ENCODE measurements at regions not wholly inside any gene's neighbourhood (a gene's known extent, or its start where the extent isn't known, plus 50 kb on each side); places are given as distances from the start of the nearest gene placed in this dataset.

DNA sequence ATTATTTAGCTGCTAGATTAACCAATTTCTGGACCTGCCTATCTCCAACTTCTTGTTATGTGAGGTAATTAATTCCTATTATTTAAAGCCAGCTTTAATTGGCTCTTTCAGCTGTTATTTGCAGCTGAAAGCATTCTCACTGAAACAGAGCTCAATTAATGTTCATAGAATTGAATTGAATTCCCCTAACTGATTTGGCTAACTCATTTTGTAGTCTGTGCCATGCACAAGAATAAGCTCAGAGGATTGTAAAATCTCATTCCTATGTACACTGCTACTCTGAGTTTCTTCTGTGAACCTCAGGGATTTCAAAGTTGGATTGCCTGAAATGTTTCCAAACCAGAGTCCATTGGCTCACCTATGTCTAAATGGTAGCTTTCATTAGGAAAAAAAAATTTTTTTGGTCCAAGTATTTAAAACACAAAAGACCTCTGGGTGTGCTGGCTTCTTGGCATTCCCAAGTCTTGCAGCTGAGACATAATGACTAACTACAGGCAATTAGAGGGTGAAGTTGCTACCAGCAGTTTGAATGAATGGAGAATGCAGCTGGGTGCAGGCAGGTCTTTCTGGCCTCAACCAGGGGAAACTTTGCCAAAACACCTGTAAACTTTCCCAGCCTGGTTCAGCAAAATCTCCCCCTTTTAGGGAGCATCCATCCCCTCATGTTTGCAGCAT lies 134.3 kb downstream of the EDEM1 start:
- TF ChIP-seq, protein P1, sequence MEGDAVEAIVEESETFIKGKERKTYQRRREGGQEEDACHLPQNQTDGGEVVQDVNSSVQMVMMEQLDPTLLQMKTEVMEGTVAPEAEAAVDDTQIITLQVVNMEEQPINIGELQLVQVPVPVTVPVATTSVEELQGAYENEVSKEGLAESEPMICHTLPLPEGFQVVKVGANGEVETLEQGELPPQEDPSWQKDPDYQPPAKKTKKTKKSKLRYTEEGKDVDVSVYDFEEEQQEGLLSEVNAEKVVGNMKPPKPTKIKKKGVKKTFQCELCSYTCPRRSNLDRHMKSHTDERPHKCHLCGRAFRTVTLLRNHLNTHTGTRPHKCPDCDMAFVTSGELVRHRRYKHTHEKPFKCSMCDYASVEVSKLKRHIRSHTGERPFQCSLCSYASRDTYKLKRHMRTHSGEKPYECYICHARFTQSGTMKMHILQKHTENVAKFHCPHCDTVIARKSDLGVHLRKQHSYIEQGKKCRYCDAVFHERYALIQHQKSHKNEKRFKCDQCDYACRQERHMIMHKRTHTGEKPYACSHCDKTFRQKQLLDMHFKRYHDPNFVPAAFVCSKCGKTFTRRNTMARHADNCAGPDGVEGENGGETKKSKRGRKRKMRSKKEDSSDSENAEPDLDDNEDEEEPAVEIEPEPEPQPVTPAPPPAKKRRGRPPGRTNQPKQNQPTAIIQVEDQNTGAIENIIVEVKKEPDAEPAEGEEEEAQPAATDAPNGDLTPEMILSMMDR (IDR thresholded peaks at IDR 0.05): no peak
- TF ChIP-seq POLR2AphosphoS5 (IDR thresholded peaks at IDR 0.05) (no peak), EP300 (IDR thresholded peaks at IDR 0.05) (no peak), POLR2A (IDR thresholded peaks at IDR 0.05) (no peak)

All from stomach (tissue), 4 donors.